ENCODE measurements at regions not wholly inside any gene's neighbourhood (a gene's known extent, or its start where the extent isn't known, plus 50 kb on each side); places are given as distances from the start of the nearest gene placed in this dataset.

DNA sequence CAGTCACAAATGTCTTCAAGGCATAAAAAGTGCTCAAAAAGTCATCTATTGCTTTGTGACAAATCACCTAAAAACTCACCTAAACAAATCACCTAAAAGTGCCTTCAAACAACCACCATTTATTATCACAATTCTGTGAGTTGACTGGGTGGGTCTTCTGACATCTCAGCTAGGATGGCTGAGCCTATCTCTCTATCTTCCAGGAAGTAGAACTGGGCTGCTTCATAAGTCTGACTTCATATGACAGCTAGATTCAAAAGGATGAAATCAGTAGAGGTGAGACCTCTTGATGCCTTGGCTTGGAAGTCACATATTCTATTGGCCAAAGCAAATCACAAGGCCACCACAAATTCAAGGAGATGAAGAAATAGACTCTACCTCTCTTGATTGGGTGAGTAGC, 199.2 kb upstream of the SLC39A10 start:
- no peak overlapping the region for H3K4me3 ChIP-seq
- DNase-seq (ENCODE audit: low read depth, low spot score) (no peak), ATAC-seq (no peak), FAIRE-seq (no peak)
- no peaks in the 10 kb centered on the region for H4K20me1 ChIP-seq (ENCODE audit: control insufficient read depth, insufficient read depth)
- ChIA-PET RAD21 (ENCODE audit: unreplicated experiment) (no interaction called here), CTCF (no interaction called here), POLR2A (no interaction called here), SMC1A (ENCODE audit: uncharacterized antibody, unreplicated experiment) (no interaction called here)
- no peak overlapping the region for H3K27ac ChIP-seq (ENCODE audit: control insufficient read depth, insufficient read depth)
- H3K4me2 ChIP-seq (ENCODE audit: control insufficient read depth, insufficient read depth): no peak overlapping the region
- TF ChIP-seq PML (IDR thresholded peaks at IDR 0.05; ENCODE audit: low read length) (no peak), MEF2A (IDR thresholded peaks at IDR 0.05; ENCODE audit: insufficient read depth, low read depth, low read length) (no peak), NFYA (IDR thresholded peaks at IDR 0.05; ENCODE audit: borderline replicate concordance, low read depth, low read length) (no peak), BCL11A (IDR thresholded peaks at IDR 0.05; ENCODE audit: low read depth, low read length) (no peak), RAD21 (IDR thresholded peaks at IDR 0.05; ENCODE audit: insufficient read depth, low read depth, low read length) (no peak), ZNF274 (IDR thresholded peaks at IDR 0.05; ENCODE audit: insufficient read depth, insufficient read length) (no peak)
- H3K79me2 ChIP-seq (ENCODE audit: control insufficient read depth, insufficient read depth, low read length): no peaks in the 10 kb centered on the region
- intact Hi-C loops (cut with micrococcal nuclease; ENCODE audit: unreplicated experiment): no loop called here
- no peak overlapping the region for H2AFZ ChIP-seq (ENCODE audit: control insufficient read depth, low read depth, low read length)
- no peaks in the 10 kb centered on the region for H3K27me3 ChIP-seq (replicated peaks in 1 of 2; ENCODE audit: control insufficient read depth in 2 of 2, insufficient read depth in 2 of 2, low read length in 1 of 2)
- no peaks in the 10 kb centered on the region; the same call in 1 of the 3 replicates for H3K9me3 ChIP-seq (replicated peaks; ENCODE audit: control insufficient read depth, insufficient read depth, low read length)
- H3K4me1 ChIP-seq (ENCODE audit: control insufficient read depth, insufficient read depth, low read length): peaks cover 6% of the 10 kb centered on the region; the same call in 1 of the 2 replicates
- in situ Hi-C loops (cut with MboI): no loop called here
- BruUV-seq (replicated peaks): no TSS peak
- H3K9ac ChIP-seq (ENCODE audit: control insufficient read depth, insufficient read depth, low read length): no peak overlapping the region
- H3K36me3 ChIP-seq (ENCODE audit: control insufficient read depth in 2 of 2, insufficient read depth in 2 of 2, low read length in 1 of 2): no peaks in the 10 kb centered on the region

DNA sequence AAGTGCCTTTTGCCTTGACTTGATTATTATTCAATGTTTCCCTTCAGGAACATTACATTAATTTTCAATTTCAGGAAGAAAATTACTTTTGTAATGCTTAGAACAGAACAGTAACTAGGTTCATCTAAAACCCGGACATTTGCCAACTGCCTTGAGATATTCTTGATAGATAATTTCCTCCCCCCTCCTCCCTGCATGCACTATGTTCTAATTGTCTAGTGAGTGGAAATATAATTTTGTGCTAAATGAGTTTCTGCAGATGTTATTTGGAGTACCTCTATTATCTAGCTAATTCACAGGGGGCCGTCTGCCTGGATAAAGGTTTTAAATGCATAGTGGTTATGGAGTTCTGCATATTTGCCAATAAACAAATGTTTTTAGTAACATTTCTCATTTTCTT, 200.3 kb upstream of the SLC39A10 start:
- DNase-seq (ENCODE audit: low read depth, low spot score) (no peak), FAIRE-seq (no peak), ATAC-seq (no peak)
- Histone ChIP-seq H3K9me3 (replicated peaks; ENCODE audit: control insufficient read depth, insufficient read depth, low read length) (no peaks in the 10 kb centered on the region; the same call in 1 of the 3 replicates), H3K4me2 (ENCODE audit: control insufficient read depth, insufficient read depth) (no peak overlapping the region), H3K27ac (ENCODE audit: control insufficient read depth, insufficient read depth) (no peak overlapping the region), H4K20me1 (ENCODE audit: control insufficient read depth, insufficient read depth) (no peaks in the 10 kb centered on the region), H3K9ac (ENCODE audit: control insufficient read depth, insufficient read depth, low read length) (no peak overlapping the region), H3K4me3 (no peak overlapping the region), H3K79me2 (ENCODE audit: control insufficient read depth, insufficient read depth, low read length) (no peaks in the 10 kb centered on the region), H3K36me3 (ENCODE audit: control insufficient read depth in 2 of 2, insufficient read depth in 2 of 2, low read length in 1 of 2) (no peaks in the 10 kb centered on the region), H2AFZ (ENCODE audit: control insufficient read depth, low read depth, low read length) (no peak overlapping the region), H3K4me1 (ENCODE audit: control insufficient read depth, insufficient read depth, low read length) (peaks cover 6% of the 10 kb centered on the region; the same call in 1 of the 2 replicates), H3K27me3 (replicated peaks in 1 of 2; ENCODE audit: control insufficient read depth in 2 of 2, insufficient read depth in 2 of 2, low read length in 1 of 2) (no peaks in the 10 kb centered on the region)
- BruUV-seq (replicated peaks): no TSS peak
- TF ChIP-seq PML (IDR thresholded peaks at IDR 0.05; ENCODE audit: low read length) (no peak), PRDM15 (CRISPR knock-in tag; IDR thresholded peaks at IDR 0.05) (no peak)
- CTCF ChIA-PET: interaction anchor here (1.0 kb wide), 1 partner anchor 13 kb away, joined by 3 read pairs; no protein-coding TSS in a partner anchor
- RAD21 ChIA-PET (ENCODE audit: unreplicated experiment): no interaction called here
- SMC1A ChIA-PET (ENCODE audit: uncharacterized antibody, unreplicated experiment): interaction anchor here (0.6 kb wide), 1 partner anchor 182 kb away, joined by 3 read pairs; no protein-coding TSS in a partner anchor
- WGBS (ENCODE audit: insufficient coverage, insufficient replicate concordance, low lambda C conversion rate, missing lambda C conversion rate): 63% methylated on average over 2 of the region's 2 CpGs
- POLR2A ChIA-PET: no interaction called here
- in situ Hi-C loops (cut with MboI): no loop called here
- intact Hi-C loops (cut with micrococcal nuclease; ENCODE audit: unreplicated experiment): no loop called here

Measured in GM12878 (cell line).